GM23248 (cell line): ENCODE measurements at regions not wholly inside any gene's neighbourhood (a gene's known extent, or its start where the extent isn't known, plus 50 kb on each side); places are given as distances from the start of the nearest gene placed in this dataset.
"Not testable (repeated sequence)": the region's sequence is repeated elsewhere in the genome, so short reads cannot be mapped to it uniquely, and the experiment has no call there.

Source experiments
- DNase-seq: peaks from one replicate; pipeline ENCODE4 v3.0.0-alpha.2; 2015
- H2AFZ ChIP-seq: fragments of 200-600 bp; sonication (generic); 2 replicates; pipeline ENCODE4 v1.6.1; 2016; ENCODE audit warnings: antibody characterized with exemption
- H3F3A ChIP-seq: fragments of 200-600 bp; sonication (generic); 2 replicates; pipeline ENCODE4 v1.6.1; 2016; ENCODE audit warnings: mild to moderate bottlenecking, antibody characterized with exemption, mixed run types; ENCODE audit not compliant: insufficient read depth
- H3K27ac ChIP-seq: fragments of 200-600 bp; sonication (generic); 2 replicates; pipeline ENCODE4 v1.5.1; 2016; ENCODE audit warnings: mild to moderate bottlenecking
- H3K27me3 ChIP-seq: fragments of 200-600 bp; sonication (generic); replicated peaks from 2 replicates; pipeline ENCODE4 v1.6.1; 2016; ENCODE audit warnings: mild to moderate bottlenecking; ENCODE audit not compliant: insufficient read depth
- H3K36me3 ChIP-seq: fragments of 200-600 bp; sonication (generic); 2 replicates; pipeline ENCODE4 v1.6.1; 2016; ENCODE audit warnings: low read depth, mild to moderate bottlenecking
- H3K4me1 ChIP-seq: fragments of 200-600 bp; sonication (generic); 2 replicates; pipeline ENCODE4 v1.6.1; 2016; ENCODE audit warnings: mild to moderate bottlenecking; ENCODE audit not compliant: insufficient read depth
- H3K4me2 ChIP-seq: fragments of 200-600 bp; sonication (generic); one replicate; pipeline ENCODE4 v1.6.1; 2016; ENCODE audit warnings: mild to moderate bottlenecking; ENCODE audit not compliant: unreplicated experiment
- H3K4me3 ChIP-seq: fragments of 200-600 bp; sonication (generic); 2 replicates; pipeline ENCODE4 v1.5.1; 2016; ENCODE audit warnings: mild to moderate bottlenecking
- H3K79me2 ChIP-seq: fragments of 200-600 bp; sonication (generic); 2 replicates; pipeline ENCODE4 v1.6.1; 2016; ENCODE audit warnings: mild to moderate bottlenecking; ENCODE audit not compliant: insufficient read depth
- H3K9ac ChIP-seq: fragments of 200-600 bp; sonication (generic); 2 replicates; pipeline ENCODE4 v1.6.1; 2016; ENCODE audit warnings: mild to moderate bottlenecking
- H3K9me2 ChIP-seq: fragments of 200-600 bp; sonication (generic); 2 replicates; pipeline ENCODE4 v1.6.1; 2016; ENCODE audit warnings: mixed run types, mild to moderate bottlenecking, moderate library complexity; ENCODE audit not compliant: insufficient read depth
- H3K9me3 ChIP-seq: fragments of 200-600 bp; sonication (generic); one replicate; pipeline ENCODE4 v1.6.1; 2017; ENCODE audit warnings: low read depth
- H4K20me1 ChIP-seq: fragments of 200-600 bp; sonication (generic); 2 replicates; pipeline ENCODE4 v1.6.0; 2016; ENCODE audit not compliant: insufficient read depth
- EZH2 ChIP-seq: fragments of 200-600 bp; sonication (generic); IDR thresholded peaks from 2 replicates; pipeline ENCODE4 v1.6.1; 2018; ENCODE audit warnings: antibody characterized with exemption, mild to moderate bottlenecking; ENCODE audit not compliant: insufficient read depth, poor library complexity, severe bottlenecking
- EZH2phosphoT487 ChIP-seq: fragments of 200-600 bp; sonication (generic); IDR thresholded peaks from 2 replicates; pipeline ENCODE4 v1.6.1; 2018; ENCODE audit warnings: antibody characterized with exemption, moderate library complexity, mild to moderate bottlenecking, low read depth; ENCODE audit not compliant: insufficient read depth
- WGBS, 2 experiments: methylation state at CpG; one replicate each; pipeline ENCODE4 v1.1.6; 2015 to 2017; ENCODE audit warnings: low lambda C conversion rate in 2 of 2, low coverage in 1 of 2; ENCODE audit errors: missing lambda C conversion rate in 2 of 2; 5-methylcytosine and 5-hydroxymethylcytosine counted together
- in situ Hi-C: fragments of 300-500 bp; cut with MboI; formaldehyde crosslinking; loops from 2 replicates; pipeline ENCODE4 v1.15.0; 2020

GRCh38 chr9:40907657-40908624 is 220.5 kb downstream of the FOXD4L6 start:
- H3K4me1 ChIP-seq, result no peaks in the 10 kb centered on the region
- H3K4me3 ChIP-seq, result no peak overlapping the region
- no peaks in the 10 kb centered on the region for H3K36me3 ChIP-seq
- no peak for DNase-seq
- no peak for TF ChIP-seq EZH2
- no peak for TF ChIP-seq EZH2phosphoT487
- no peak overlapping the region for H2AFZ ChIP-seq
- no peaks in the 10 kb centered on the region for H3K9me2 ChIP-seq
- H3K9ac ChIP-seq, result no peak overlapping the region
- in situ Hi-C loops, result no loop called here
- no peaks in the 10 kb centered on the region for H3F3A ChIP-seq
- H3K79me2 ChIP-seq, result no peaks in the 10 kb centered on the region
- H4K20me1 ChIP-seq, result no peaks in the 10 kb centered on the region
- H3K4me2 ChIP-seq, result no peak overlapping the region
- H3K27me3 ChIP-seq, result no peaks in the 10 kb centered on the region
- peaks cover 8% of the 10 kb centered on the region for H3K9me3 ChIP-seq
- 37 to 39% methylated on average over 16 of the region's 16 CpGs for WGBS, 2 experiments
- no peak overlapping the region for H3K27ac ChIP-seq

GRCh38 chr9:40906879-40907278 is 221.6 kb downstream of the FOXD4L6 start:
- H3K27me3 ChIP-seq, in situ Hi-C loops, H3K9me2 ChIP-seq, H3K9me3 ChIP-seq, H2AFZ ChIP-seq, H3K9ac ChIP-seq, H3K79me2 ChIP-seq, H3K4me2 ChIP-seq, DNase-seq, H3K4me3 ChIP-seq, H3K4me1 ChIP-seq, H3K36me3 ChIP-seq, H4K20me1 ChIP-seq, H3K27ac ChIP-seq, H3F3A ChIP-seq: not testable (repeated sequence)
- WGBS, 2 experiments, result 34 to 35% methylated on average over 5 of the region's 5 CpGs

GRCh38 chr9:40892315-40892714 is 236.2 kb downstream of the FOXD4L6 start:
- H4K20me1 ChIP-seq, H3K4me3 ChIP-seq, H3K4me2 ChIP-seq, H3K4me1 ChIP-seq, H3F3A ChIP-seq, H3K27me3 ChIP-seq, DNase-seq, H2AFZ ChIP-seq, H3K9me2 ChIP-seq, H3K9ac ChIP-seq, in situ Hi-C loops, H3K79me2 ChIP-seq, H3K27ac ChIP-seq, H3K36me3 ChIP-seq: not testable (repeated sequence)
- peaks cover 11% of the 10 kb centered on the region for H3K9me3 ChIP-seq
- 32 to 40% methylated on average over 2 of the region's 2 CpGs for WGBS, 2 experiments

GRCh38 chr9:40885858-40886257 is 242.6 kb downstream of the FOXD4L6 start:
- DNase-seq, in situ Hi-C loops: not testable (repeated sequence)

GRCh38 chr9:40884902-40885490 is 243.5 kb downstream of the FOXD4L6 start:
- H3K79me2 ChIP-seq, H4K20me1 ChIP-seq, H3K36me3 ChIP-seq, H3F3A ChIP-seq, H3K4me2 ChIP-seq, H3K4me1 ChIP-seq, DNase-seq, H3K9me3 ChIP-seq, H3K9me2 ChIP-seq, H3K4me3 ChIP-seq, H3K9ac ChIP-seq, H2AFZ ChIP-seq, H3K27ac ChIP-seq, in situ Hi-C loops, H3K27me3 ChIP-seq: not testable (repeated sequence)
- 52 to 55% methylated on average over 18 of the region's 18 CpGs for WGBS, 2 experiments

More at GRCh38 chr9:40885858-40886257, 242.6 kb downstream of the FOXD4L6 start:
- not testable (repeated sequence) for H2AFZ ChIP-seq, H3K27me3 ChIP-seq, H3K9ac ChIP-seq, H3K79me2 ChIP-seq, H3K4me3 ChIP-seq, H3K9me2 ChIP-seq, H4K20me1 ChIP-seq, H3F3A ChIP-seq, H3K9me3 ChIP-seq, H3K4me1 ChIP-seq, H3K27ac ChIP-seq, H3K36me3 ChIP-seq, H3K4me2 ChIP-seq
- 53 to 56% methylated on average over 14 of the region's 14 CpGs for WGBS, 2 experiments
